ACHN (cell line): ENCODE measurements at regions not wholly inside any gene's neighbourhood (a gene's known extent, or its start where the extent isn't known, plus 50 kb on each side); places are given as distances from the start of the nearest gene placed in this dataset.

ENCODE experiments used
- DNase-seq: peaks from one replicate; pipeline ENCODE4 v3.0.0-alpha.2; 2015
- in situ Hi-C: cut with HindIII; loops from 2 replicates; pipeline ENCODE4 v1.10.0; 2017; ENCODE audit warnings: low sequenced_read_pairs, low pct_ligation_motif_present, low pct_unique_long_range_greater_than_20kb

DNA sequence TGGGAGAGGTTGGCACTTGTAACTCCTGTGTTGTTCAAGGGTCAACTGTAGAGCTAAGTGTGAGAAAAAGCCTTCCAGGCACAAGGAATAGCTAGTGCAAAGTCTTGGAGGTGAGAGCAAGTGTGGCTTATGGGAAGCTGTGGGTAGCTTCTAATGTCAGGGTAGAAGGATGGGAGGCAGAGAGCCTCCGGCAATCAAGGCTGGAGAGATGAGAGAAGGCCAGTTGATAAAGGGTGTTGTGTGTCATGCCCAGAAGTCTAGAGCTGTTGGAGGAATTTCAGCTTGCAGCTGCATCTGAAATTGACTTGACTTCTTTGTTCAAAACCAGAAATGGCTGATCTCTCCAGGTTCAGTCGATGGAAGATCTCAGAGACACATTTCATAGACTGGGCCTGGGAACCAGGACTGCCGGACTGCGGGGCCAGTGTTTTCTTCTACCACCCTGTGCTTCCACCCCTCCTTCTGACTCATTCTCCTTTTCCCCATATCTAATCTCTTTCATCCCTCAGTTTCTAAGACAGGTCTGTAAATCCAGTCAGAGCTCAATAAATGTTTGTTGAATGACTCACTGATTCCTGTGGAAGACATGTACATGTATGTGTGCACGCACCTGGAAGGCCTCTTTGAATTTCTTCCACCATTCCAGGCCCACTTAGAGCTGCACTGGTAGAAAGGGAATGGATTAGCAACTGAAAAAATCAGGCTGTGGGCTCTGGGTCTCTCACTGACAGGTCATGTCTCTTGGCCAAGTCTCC lies 67.8 kb upstream of the KLF4 start:
- in situ Hi-C loops: no loop called here
- no peak for DNase-seq

DNA sequence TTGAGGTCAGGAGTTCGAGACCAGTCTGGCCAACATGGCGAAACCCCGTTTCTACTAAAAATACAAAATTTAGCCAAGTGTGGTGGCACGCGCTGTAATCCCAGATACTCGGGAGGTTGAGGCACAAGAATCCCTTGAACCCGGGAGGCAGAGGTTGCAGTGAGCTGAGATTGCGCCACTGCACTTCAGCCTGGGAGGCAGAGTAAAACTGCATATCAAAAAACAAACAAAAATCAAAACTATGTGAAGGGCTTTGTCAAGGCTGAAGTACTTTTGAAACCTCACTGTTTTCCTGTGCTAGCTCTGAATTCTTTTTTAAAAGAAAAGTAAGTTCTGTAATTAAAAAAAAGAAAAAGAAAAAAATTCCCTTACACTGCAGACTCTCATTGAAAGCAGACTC lies 65.1 kb upstream of the KLF4 start:
- DNase-seq: no peak
- in situ Hi-C loops: no loop called here

DNA sequence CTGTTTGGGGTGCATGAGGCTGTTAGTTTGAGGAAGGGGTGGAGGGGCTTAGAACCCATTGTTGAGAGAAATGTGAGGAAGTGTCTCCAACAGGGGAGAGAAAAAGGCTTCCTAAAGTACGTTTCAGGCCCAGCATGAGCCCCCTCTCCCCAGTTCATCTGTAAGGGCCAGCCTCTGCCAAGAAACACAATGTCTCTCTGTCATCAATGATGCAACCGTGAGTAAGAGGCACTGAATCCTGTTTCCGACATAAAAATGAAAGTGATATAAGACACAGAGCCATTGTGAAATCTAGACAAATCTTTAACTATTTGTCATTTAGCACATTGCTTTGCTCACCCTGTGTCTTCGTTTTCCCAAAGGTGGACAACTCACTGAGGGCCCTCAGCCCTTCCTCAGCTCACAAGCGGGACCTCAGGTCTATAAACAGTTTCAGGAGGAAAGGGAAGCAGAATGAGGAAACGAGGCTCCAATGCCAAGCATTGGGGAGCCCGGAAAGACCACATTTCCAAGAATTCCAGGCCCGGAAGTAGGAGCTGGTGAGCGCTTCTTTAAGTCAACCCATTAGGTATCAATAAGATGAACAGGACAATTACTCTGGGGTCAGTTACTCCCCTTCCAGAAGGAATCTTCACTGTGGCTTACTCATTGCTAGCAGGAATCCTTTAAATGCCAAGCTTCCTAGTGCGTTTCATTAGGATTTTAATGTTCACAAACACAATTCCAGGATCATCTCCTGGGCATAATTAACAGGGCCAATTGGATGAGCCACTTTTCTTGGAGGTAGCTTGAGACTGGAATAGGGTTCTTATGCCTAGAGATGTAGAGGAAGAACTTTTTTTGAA lies 59.0 kb upstream of the KLF4 start:
- in situ Hi-C loops: no loop called here
- peak; percentile 66 for DNase-seq

DNA sequence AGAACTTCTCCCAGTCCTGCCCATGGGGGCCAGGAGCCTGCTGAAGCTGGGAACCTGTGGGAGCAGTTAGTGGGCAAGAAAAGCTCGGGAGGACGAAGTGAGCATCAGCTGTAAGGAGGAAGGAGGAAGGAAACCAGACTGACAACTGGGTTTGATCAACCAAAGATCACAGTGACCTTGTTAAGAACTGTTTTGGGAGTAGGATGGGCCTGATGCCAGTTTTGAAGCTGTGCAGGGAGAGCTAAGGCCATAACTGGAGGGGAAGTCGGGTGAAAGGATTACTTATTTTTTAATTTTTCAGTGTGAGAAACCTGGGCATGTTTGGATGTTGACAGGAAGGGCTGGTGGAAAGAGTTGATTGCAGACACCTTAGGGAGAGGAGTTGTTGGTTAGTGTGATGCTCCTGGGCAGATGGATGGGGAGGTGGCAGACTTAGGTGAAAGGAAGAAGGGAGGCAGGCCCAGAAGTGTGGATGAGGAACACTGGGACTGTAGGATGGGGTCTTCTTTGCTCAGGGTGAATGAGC lies 58.3 kb upstream of the KLF4 start:
- no peak for DNase-seq
- in situ Hi-C loops: no loop called here

DNA sequence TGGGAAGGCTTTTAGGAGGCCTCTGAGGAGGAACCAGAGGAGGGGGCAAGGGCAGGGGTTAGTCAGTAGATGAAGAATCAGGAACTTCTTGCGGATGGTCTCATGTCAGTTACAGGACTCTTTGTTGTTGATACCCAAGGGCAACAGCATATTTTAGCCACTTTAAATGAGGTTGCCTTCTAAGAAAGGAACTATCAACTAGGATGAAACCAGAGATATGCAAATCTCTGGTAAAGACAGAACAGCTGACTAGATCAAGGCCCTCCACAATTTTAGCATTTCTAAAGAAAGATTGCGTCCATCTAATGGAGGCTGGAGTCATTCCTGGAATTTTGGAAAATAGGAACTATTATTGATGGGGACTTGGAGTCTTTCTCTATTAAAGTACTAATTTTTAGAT lies 57.7 kb upstream of the KLF4 start:
- no peak for DNase-seq

DNA sequence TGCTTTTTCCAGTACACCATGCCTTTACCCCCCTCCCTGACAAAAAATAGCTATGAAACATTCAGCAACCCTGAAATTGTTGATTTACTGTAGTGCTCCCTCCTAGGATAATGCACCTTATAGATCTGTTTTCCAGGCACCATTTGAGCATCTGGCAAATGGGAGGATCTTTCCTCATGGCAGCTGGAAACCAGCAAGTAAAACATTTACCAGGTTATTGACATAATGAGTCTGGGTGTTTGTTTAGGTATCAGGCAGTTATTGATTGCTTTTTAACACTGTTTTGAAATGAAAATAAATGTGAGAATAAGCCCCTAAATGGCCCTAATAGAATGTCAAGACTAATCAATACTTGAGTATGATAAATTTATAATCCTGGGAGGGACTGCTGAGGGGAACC lies 57.3 kb upstream of the KLF4 start:
- DNase-seq: no peak
- in situ Hi-C loops: no loop called here

More for the DNA sequence above, 57.7 kb upstream of the KLF4 start:
- in situ Hi-C loops: no loop called here

DNA sequence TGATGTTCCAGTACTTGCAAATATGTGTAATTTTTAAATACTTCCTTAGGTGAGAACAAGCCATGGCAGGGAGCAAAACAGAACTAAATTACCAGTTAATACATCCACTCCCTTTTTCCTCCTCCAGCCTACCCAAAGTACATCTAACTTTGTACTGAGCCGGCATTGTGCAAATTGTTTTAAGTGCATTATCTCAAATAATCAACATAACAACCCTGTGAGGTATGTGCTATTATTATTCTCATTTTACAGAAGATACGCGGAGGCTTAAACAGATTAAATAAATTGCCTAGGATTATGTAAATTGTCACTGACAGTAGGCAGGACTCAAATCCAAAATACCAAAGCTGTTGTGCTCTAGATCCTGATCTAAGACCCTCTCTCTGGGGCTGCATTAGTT lies 55.5 kb upstream of the KLF4 start:
- in situ Hi-C loops: no loop called here
- DNase-seq: no peak

DNA sequence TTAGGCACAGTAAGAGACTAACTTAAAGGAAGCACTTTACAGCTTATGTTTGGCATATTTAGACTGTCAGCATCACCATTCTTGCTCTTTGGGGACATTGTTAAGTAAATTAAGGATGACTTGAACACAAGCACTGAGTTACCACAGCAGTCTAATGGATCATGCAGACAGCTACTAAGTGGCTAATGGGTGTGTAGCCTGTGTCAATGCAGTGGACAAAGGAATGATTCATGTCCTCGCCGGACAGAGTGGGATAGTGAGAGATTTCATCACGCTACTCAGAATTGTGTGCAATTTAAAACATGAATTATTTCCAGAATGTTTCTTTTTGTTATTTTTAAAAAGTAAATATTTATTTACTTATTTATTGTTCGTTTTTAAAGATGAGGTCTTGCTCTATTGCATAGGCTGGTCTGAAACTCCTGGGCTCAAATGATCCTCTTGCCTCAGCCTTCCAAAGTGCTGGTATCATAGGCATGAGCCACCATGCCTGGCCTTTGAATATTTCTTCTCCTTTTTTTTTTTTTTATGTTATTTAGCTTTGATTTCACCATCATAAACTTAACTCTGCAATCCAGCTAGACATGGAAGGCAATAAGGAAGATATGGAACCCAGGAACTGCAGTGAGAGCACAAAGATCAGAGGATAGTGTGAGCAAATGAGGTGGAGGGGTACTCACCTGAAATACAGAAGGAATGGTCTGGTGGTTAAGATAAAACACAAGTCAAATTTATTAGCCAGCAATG lies 53.0 kb upstream of the KLF4 start:
- no peak for DNase-seq
- in situ Hi-C loops: no loop called here

DNA sequence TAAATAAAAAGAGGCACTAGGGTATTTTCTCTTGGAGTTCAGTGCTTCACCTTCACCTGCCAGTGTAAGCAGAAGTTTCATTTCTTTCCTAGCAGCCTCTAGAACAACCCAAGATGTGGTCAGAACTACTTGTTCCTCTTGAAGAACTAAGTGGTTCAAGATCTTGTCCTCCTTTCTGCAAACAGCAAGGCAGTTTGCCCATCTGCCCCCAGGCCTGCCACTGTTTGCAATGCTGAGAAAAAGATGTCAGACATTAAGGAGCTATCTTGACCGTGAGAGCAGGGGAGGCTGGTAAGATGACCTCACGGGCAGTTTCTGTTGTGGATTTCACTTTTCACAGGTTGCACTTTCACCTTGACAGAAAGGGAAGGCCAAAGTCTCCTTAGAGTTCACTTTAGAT lies 52.0 kb upstream of the KLF4 start:
- in situ Hi-C loops: no loop called here
- DNase-seq: no peak

DNA sequence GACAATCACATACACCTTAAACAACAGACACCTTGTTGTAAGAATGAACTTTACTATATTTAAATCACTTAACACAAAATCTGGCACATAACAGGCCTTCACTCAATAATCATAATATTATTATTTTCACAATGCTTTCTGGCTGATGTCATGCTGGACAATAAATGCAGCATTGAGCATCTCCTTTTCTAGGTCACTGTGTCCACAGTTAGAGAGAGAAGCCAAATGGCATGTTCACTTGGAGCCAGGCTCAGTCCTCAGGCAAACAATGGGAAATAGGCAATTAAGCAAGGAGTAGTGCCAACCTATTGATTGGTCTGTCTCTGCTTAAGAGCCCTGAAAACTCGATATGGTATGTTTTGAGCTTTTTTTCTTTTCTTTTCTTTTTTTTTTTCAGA lies 50.6 kb upstream of the KLF4 start:
- in situ Hi-C loops: no loop called here
- no peak for DNase-seq

DNA sequence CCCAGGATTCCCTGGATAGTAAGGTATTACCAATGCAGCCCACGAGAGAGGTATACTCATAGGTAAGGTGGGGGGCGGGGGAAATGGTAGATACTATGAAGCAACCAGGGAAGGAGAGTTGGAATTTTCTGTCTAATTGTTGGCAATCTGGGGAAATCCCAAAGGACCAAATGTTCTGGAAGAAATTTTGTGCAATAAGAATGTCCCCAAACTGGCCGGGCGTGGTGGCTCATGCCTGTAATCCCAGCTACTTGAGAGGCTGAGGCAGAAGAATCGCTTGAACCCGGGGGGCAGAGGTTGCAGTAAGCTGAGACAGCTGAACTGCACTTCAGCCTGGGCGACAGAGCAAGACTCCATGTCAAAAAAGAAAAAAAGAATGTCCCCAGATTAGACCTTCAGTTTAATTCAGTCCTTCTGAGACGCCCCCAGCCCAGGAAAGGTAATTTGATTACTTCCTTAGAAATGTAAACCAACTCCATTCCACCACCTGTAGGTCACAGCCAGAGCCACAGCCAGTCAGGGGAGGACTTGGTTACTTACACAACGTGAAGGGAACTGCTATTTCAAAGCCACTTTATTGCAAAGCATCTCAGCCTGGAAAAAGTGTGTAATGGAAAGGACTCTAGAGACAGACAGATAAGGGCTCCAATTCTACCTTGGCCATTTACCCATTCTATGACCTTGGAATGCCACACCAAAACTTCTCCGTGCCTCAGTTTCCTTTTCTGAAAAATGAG lies 50.0 kb upstream of the KLF4 start:
- DNase-seq: no peak
- in situ Hi-C loops: no loop called here
